Right forelimb (tissue), 1 donor: ENCODE measurements at regions not wholly inside any gene's neighbourhood (a gene's known extent, or its start where the extent isn't known, plus 50 kb on each side); places are given as distances from the start of the nearest gene placed in this dataset.

Source experiments
- DNase-seq: peaks from one replicate; pipeline ENCODE4 v3.0.0-alpha.2; 2018

DNA sequence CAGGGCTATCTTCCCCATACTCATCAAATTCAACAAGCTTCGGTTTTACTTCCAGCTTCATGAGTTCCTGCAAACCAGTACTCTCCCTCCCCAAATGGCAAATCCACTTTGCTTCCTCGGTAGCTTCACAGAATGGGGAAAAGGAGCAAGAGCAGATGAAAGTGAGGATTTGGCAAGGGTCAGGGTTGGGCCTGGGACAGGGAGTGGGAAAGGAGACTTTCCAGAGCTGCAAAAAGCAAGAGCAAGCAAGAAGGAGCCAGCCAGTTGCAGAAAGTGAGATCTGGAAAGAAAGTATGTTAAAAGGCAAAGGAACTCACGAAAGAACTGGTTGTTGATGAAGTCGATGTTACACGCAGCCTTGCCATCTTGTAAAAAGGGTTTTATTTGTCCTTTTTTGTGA, 522.8 kb upstream of the TBX3 start:
- DNase-seq: no peak

DNA sequence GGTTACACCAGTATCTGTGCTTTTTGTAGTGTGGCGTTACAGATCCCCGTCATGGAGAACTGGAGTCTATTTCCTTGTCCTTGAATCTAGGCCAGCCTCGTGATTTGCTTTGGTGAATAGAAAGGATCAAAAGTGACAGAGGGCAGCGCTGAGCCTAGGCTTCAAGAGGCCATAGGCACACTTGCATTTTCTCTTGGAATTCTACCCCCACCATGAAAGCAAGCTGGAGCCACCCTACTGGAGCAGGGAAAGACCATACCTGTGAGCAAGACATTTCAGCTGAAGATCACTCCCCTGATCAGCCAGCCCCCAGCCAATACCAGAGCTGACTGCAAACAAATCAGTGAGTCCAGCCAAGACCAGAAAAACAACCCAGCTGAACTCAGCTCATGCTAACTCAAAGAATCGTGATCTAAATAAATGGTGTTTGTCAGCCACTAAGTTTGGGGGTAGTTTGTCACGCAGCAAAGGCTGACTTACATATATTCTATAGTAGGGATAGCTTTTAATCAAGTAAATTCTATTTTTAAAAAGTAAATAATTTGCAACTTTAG, 521.9 kb upstream of the TBX3 start:
- DNase-seq: no peak

DNA sequence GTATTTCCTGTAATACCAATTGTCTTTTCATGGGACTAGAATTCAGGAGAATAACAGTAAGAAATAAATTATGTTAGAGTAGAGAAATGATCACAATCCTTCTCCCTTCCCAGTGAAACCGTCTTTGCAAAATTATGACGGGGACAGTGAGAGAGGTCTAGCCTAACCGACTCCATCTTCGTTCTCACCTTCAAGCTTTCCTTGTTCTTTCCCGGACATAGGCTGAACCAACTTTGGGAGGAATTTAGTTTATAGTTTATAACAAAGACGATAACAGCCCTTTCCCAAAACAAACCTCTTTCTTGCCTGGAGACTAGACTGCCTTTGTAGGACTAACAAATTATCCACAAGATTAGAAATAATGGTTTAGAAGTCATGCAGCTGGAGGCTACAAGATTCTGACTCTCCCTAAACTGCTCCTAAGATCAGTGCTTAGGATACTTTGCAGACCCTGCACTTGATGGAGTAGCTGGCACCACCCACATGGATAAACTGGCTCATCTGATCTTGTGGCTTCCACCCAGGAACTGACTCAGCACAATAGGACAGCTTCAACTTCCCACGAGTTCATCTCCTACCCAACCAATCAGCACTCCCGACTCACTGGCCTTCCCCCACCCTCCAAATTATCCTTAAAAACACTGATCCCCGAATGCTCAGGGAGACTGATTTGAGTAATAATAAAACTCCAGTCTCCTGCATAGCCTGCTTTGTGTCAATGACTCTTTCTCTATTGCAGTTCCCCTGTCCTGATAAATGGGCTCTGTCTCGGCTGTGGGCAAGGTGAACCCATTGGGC, 521.2 kb upstream of the TBX3 start:
- no peak for DNase-seq

DNA sequence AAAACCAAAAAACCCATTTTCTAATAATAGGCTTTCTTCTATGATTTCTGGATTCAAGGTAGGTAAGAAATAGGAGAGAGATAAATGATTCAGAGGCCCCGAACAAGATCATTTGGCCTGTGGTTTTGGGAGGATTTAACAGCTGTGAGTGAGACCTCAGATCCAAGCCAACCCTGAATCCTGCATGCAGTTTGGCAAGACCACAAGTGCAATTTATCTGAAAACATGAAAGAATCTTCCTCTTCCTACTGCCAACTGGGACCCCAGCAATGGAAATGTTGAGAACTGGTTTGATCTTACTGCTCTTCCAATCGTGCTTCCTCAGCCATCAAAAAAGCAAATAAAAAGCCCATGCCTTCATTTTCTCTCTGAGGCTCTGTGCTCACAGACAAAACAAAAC, 519.7 kb upstream of the TBX3 start:
- DNase-seq: no peak

DNA sequence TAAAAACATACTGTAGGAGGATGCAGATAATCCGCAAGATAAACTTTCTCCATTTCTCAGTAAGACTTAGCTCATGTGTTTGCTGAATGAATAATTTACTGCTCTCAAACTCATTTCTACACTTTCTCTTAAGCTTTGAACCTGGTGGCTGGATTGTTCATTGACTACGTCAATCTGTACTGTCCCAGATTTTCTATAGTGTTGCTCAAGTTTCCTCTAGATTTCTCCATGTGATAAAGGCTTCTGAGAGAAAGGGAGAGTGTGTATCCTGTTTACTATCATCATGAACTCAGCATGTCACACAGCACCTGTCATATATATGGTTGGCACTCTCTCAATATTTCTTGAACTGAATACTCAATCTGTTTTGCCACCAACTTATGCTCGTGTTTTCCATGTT, 518.0 kb upstream of the TBX3 start:
- no peak for DNase-seq

DNA sequence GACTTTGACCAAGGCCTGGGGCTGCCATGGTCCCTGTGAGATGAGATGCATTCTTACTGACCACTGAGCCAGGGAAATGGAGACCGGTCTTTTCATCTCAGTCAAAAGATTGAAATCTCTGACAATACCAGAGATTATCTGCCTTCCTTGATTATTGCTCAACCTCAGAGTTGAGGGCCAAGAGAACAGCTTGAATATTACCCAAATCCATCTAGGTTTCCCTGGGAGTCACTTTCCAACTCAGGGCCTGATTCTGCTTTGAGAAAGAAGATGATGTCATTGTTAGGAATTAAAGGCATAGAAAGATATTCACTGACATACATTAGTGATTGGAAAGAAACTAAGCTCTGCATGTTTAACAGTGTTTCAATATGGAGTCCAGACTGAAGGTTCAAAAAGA, 515.9 kb upstream of the TBX3 start:
- no peak for DNase-seq

DNA sequence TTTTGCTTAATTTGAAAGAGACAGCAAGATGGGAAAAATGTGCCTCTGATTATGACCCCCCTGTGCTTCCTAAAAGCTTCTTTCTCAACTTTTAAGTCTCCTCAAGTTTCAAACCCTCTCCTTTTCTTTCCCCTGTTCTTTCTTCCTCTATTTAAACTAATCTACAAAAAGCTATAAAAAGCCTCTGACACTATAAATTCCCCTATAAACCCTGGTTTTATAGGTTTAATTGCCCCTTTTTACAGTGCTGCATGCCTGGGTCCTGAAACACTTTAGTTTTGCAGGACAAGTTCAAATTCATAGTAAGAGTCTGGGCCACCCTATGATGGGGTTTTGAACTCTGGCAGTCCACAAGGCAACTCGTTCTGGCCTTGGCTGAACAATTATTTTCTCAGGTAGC, 510.9 kb upstream of the TBX3 start:
- DNase-seq: no peak

DNA sequence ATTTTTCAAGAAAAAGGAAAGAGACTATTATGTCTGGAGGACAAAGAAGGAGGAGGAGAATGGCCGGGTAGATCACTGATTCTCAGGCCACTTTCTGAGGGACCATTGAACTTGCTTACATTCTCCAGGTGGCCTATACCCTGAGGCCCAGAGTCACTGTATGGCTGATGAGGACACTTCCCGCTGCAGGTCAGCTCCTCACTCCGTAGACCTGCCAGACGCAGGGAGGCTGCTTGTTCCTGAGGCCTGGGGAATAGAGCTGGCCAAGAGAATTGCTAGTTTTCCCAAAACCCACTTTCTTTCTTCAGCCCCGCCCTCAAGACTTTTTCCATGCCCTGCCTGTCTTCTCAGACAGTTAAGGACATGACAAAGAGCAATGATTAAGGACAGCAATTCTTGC, 510.5 kb upstream of the TBX3 start:
- no peak for DNase-seq

DNA sequence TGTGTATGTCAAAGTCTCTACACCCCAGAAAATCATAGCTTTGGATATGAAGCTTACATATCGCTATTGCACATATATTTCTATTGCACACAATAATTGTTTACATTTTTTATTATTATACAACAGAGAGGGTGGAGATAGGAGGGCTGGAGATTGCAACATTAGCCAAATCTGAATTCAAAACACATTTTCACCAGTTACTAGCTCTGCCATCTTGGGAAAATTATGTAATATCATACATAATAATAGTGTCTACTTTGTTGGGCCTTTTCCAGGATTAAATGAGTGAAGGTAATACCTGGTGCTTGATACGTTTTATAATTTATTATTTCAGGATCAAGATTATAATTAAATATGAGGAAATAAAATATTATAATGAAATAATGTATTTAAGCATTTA, 507.4 kb upstream of the TBX3 start:
- DNase-seq: no peak

DNA sequence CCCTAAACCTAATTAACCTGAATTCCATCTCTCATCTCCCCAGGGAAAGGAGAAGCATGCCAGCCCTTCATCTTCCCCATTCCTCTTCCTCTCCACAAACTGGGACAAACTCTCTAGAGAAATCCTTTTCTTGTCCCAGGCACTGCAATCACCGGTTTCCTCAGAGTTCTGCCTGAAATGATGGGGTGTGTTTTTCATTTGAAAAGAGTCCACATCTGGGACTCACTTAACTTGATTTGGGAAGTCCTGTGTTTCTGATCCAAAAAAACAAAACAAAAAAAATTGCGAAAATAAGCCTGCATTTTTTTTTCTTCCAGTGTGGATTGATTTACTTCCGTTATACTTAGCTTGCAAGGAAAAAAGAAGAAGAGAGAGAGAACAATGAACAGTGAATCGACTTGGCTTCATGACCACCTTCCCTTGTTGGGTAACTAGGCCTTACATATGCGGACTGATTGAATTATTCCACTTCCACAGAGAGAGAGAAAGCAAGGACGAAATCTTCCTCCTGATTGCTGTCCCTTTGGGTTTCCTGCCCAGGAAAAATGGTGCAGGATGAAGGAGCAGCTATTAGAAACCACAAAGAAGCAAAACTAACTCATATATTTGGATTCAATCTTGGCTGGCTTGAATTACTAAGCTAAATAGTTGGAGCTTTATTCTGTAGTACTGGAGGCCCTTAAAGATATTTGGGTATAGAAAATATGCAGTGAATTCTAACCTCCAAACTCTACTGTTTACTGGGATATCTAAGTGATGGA, 506.2 kb upstream of the TBX3 start:
- no peak for DNase-seq

DNA sequence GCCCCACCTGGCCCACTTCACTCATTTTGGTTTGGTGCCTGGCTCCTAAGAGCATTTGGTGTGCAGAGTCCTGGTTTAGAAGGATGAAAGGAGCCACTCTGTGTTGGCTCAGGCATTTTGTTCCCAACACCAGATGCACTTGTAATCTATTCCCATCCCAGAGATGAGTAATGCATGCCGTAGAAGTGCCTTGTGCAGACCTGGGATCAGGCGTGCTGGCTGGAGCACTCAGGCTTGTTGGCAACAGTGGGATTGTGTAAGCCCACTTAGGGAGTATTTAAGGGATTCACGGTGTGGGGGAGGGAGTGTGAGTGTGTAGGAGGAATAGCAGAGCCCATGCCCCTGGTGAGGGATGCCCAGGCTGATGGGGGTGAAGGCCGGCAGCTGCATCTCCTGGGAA, 501.5 kb upstream of the TBX3 start:
- no peak for DNase-seq

DNA sequence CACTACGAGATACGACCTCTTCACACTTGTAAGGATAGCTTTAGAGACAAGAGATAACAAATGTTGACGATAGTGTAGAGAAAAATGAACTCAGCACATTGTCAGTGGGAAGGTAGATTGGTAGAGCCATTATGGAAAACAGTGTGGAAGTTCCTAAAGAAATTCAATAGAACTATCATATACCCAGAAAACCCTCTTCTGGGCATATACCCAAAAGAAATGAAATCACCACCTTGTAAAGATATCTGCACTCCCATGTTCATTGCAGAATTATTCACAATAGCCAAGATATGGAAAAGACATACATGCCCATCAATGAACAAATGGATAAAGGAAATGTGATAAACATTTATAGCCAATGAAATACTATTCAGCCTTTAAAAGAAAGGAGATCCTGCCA, 499.8 kb upstream of the TBX3 start:
- no peak for DNase-seq

DNA sequence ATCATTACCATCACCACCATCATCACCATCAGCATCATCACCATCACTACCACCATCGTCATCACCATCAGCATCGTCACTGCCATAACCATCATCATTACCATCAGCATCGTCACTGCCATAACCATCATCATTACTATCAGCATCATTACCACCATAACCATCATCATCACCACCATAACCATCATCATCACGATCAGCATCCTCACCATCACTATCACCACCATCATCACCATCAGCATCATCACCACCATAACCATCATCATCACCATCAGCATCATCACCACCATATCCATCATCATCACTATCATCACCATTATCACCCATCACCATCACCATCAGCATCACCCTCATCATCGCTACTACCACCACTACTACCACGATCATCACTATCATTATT, 493.9 kb upstream of the TBX3 start:
- no peak for DNase-seq

DNA sequence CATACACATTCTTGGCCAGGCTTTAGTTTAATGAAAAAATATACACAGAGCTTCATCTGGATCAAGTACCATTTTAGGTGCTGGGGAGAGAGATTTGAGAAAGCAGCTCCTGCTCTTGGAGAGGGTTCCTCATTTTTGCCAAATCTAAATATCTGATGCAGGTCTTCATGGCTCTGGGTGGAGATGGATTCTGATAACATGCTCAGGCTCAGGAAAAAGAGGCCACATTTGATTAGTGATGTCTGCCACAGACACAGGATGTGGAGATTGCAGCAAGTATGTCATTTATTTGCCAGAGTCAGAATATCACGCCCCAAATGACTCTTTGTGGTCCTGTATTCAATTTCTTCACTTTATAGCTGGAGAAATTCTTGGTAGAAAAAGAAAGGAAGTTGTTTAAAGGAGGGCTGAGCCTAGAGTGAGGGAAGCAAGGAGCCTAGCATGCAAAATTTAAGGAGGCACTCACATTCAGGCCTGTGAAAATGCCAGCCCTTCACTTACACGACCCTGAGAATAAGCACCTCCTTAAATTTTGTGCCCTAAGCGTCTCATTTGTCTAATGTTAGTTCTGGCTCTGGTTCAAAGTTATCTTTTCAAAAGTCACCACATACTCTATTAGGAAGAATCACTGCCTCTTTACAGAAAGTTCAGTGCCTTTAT, 492.9 kb upstream of the TBX3 start:
- no peak for DNase-seq

DNA sequence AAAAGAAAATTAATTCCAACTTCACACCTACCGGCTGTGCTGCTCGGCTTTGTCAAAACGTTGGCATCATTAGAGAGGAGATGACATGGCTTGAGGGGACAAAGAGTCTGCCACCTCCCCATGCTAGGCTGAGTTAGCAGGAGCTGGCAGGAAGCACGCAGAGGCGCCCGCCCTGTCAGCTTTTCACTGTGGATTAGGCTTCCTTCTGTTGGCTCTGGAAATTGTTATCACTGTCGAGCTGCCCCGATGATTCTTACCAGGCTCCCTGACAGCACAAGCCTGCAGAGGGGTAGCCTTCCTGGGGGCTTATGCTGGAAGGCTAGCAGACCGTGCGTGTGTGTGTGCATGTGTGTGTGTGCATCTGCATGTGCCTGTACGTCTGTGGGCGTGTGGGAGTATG, 490.9 kb upstream of the TBX3 start:
- no peak for DNase-seq

DNA sequence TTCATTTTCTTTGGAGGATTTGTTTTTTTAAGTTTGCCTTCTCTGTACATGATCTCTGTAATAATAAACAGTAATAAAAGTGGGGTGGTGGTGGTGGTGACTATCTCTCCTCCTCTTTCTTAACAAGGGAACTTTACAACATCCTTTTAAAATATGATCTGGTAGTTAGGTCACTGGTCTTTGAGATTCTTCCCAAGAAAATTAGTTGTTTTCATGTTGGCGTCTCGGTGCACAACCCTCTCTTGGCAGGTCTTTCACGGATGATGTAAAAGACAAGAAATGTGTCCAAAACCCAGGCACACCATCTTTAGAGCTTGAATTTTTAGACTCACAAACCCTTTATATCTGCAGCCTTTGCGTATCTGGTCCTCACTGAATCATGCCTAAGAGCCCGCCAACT, 488.5 kb upstream of the TBX3 start:
- no peak for DNase-seq

DNA sequence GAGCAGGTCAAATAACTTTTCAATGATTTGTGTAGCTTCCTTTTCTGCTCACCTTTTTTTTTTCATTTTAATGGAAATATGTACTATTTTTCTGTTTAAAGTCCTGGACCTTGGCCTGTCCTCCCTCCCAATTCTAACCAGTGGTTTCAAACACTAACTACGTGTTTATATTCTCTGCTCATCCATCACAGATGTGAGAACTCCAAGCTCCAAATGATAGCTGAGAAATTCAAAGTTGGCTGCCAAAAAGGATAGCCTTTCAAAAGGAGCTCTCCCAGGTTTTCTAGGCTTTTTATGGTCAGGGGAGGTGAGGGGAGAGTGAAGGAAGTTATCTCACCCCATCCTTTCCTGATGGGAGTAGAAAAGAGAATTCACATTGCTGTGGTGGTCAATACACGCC, 486.0 kb upstream of the TBX3 start:
- DNase-seq: no peak

DNA sequence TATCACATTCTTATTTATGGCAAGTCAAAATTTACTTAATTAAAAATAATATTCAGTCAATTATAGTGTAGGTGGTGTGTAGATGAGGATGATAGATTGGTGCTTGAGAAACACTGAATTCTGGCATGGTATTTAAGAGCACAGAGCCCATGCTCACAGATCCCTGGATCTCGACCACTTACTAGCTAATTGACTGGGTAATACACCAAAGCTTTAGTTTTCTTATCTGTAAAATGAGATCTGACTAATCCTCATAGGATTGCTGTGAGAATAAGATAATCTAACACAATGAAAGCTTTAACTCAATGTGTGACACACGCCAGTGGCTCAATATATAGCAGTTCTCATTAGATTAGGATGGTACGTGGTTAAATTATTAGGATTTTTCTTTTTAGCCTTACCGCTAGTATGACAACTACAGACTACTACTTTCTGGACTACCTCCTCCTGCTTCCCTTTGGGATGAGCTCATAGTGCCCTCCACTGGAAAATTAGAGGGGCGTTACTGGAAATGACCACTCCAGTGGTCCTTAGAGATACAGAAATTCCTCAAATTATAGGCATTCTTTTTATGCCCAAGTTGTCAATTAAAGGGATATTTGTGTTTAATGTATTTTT, 482.8 kb upstream of the TBX3 start:
- no peak for DNase-seq

DNA sequence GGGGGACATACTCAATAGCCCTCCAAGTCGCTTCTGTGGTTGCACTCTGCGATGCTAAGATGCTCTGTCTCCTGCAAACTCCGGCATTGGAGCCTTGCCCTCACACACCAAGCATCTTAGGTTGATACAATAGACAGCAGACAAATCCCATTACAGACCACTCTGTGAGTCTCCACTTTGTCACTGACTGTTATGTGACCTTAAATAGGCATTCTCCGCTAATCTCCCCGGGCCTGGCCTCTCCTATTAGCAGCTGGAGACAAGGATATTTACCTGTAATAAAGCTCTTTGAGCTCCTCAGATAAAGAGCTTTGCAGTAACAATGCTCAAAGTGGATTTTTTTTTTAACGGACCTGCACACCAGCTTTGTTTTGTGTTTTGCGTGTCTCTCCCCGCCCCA, 479.7 kb upstream of the TBX3 start:
- DNase-seq: no peak

DNA sequence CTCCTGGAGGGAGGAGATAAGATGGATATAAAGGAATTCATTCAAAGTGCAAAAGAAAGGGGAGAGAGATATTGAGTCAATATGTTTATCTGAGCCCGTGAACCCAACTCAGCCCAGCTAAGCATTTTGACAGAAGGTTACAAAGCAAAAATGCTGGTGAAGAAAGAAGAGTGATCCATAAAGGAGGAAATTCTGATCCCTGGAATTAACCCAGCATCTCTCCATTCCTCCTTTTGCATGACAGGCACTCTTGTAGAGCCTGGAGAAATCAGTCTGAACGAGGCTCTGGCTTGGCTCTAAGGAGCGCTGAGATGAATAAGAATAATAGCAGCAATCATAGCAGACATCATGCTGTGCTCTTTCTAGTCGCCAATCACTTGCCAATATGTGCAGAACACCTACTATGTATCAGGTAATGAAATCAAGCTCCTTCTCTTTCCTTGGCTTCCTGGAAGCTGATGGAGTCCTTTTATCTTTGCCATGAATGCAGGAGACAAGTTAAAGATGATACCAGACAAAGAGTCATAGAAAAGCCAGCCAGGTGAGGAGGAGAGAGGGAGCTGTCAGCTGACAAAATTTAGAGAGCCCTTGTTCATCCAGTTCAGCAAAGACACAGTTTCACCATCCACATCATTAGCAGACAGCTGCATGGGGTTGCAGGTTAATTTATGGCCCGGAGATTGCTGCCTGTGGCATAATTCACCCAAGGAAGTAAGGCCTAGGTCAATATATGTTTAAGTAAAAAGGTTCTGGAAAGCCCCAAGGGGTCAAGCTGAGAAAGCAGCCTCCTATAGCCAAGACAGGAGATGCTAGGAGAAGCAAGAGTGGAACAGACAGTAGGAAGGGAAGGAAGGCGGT, 476.5 kb upstream of the TBX3 start:
- no peak for DNase-seq

DNA sequence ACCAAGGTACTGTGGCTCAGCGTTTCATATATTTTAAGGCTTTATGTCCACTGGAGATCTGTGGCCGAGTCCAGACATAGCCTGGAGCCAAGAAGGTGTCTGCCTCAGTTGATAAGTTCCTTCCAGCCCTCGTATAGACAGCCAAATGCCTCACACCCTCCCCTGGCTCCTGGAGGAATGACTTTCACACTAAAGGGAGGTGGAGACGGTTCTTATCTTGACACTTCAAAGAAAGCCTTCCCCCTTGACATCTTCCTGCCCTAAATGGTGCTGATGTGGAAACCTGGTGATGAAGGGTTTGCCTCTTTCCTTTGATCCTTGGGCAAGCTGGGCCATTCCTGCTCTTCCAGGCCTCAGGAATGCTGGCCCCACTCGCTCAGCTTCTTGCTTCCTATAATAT, 474.8 kb upstream of the TBX3 start:
- DNase-seq: no peak
